ENCODE measurements at regions not wholly inside any gene's neighbourhood (a gene's known extent, or its start where the extent isn't known, plus 50 kb on each side); places are given as distances from the start of the nearest gene placed in this dataset.

DNA sequence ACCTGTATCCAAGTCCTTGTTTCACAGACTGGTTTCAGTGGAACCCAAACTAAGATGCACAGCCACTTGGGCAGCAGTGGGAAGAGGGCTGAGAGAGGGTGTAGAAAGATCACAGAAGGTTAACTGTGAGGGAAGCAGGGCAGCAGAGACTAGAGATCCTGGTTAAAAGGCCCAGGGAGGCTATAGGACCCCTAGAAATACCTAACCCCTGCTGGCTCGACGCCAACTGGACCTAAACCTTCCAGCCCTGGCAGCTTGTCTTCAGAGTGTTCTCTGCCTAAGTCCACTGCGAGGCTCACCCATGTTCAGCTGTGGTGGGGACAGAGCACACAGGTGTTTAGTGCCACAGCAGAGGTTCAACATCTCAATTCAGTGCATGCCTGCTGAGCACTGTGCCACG, 96.5 kb downstream of the ZNF621 start (continued):
- TF ChIP-seq, protein P1, sequence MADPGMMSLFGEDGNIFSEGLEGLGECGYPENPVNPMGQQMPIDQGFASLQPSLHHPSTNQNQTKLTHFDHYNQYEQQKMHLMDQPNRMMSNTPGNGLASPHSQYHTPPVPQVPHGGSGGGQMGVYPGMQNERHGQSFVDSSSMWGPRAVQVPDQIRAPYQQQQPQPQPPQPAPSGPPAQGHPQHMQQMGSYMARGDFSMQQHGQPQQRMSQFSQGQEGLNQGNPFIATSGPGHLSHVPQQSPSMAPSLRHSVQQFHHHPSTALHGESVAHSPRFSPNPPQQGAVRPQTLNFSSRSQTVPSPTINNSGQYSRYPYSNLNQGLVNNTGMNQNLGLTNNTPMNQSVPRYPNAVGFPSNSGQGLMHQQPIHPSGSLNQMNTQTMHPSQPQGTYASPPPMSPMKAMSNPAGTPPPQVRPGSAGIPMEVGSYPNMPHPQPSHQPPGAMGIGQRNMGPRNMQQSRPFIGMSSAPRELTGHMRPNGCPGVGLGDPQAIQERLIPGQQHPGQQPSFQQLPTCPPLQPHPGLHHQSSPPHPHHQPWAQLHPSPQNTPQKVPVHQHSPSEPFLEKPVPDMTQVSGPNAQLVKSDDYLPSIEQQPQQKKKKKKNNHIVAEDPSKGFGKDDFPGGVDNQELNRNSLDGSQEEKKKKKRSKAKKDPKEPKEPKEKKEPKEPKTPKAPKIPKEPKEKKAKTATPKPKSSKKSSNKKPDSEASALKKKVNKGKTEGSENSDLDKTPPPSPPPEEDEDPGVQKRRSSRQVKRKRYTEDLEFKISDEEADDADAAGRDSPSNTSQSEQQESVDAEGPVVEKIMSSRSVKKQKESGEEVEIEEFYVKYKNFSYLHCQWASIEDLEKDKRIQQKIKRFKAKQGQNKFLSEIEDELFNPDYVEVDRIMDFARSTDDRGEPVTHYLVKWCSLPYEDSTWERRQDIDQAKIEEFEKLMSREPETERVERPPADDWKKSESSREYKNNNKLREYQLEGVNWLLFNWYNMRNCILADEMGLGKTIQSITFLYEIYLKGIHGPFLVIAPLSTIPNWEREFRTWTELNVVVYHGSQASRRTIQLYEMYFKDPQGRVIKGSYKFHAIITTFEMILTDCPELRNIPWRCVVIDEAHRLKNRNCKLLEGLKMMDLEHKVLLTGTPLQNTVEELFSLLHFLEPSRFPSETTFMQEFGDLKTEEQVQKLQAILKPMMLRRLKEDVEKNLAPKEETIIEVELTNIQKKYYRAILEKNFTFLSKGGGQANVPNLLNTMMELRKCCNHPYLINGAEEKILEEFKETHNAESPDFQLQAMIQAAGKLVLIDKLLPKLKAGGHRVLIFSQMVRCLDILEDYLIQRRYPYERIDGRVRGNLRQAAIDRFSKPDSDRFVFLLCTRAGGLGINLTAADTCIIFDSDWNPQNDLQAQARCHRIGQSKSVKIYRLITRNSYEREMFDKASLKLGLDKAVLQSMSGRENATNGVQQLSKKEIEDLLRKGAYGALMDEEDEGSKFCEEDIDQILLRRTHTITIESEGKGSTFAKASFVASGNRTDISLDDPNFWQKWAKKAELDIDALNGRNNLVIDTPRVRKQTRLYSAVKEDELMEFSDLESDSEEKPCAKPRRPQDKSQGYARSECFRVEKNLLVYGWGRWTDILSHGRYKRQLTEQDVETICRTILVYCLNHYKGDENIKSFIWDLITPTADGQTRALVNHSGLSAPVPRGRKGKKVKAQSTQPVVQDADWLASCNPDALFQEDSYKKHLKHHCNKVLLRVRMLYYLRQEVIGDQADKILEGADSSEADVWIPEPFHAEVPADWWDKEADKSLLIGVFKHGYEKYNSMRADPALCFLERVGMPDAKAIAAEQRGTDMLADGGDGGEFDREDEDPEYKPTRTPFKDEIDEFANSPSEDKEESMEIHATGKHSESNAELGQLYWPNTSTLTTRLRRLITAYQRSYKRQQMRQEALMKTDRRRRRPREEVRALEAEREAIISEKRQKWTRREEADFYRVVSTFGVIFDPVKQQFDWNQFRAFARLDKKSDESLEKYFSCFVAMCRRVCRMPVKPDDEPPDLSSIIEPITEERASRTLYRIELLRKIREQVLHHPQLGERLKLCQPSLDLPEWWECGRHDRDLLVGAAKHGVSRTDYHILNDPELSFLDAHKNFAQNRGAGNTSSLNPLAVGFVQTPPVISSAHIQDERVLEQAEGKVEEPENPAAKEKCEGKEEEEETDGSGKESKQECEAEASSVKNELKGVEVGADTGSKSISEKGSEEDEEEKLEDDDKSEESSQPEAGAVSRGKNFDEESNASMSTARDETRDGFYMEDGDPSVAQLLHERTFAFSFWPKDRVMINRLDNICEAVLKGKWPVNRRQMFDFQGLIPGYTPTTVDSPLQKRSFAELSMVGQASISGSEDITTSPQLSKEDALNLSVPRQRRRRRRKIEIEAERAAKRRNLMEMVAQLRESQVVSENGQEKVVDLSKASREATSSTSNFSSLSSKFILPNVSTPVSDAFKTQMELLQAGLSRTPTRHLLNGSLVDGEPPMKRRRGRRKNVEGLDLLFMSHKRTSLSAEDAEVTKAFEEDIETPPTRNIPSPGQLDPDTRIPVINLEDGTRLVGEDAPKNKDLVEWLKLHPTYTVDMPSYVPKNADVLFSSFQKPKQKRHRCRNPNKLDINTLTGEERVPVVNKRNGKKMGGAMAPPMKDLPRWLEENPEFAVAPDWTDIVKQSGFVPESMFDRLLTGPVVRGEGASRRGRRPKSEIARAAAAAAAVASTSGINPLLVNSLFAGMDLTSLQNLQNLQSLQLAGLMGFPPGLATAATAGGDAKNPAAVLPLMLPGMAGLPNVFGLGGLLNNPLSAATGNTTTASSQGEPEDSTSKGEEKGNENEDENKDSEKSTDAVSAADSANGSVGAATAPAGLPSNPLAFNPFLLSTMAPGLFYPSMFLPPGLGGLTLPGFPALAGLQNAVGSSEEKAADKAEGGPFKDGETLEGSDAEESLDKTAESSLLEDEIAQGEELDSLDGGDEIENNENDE (IDR thresholded peaks at IDR 0.05; ENCODE audit: insufficient replicate concordance, low read length) = no peak
- no peak for TF ChIP-seq KDM5A (IDR thresholded peaks at IDR 0.05; ENCODE audit: low read length)
- TF ChIP-seq CHD2 (IDR thresholded peaks at IDR 0.05; ENCODE audit: low read length) = no peak
- TF ChIP-seq, protein P2, sequence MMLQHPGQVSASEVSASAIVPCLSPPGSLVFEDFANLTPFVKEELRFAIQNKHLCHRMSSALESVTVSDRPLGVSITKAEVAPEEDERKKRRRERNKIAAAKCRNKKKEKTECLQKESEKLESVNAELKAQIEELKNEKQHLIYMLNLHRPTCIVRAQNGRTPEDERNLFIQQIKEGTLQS (IDR thresholded peaks at IDR 0.05; ENCODE audit: insufficient read depth, low read depth, low read length) = no peak
- no peak for TF ChIP-seq GABPA (IDR thresholded peaks at IDR 0.05; ENCODE audit: borderline replicate concordance, insufficient read depth, low read length)
- no peak for TF ChIP-seq TAF1 (IDR thresholded peaks at IDR 0.05; ENCODE audit: low read depth, low read length)
- TF ChIP-seq HDAC2 (IDR thresholded peaks at IDR 0.05; ENCODE audit: borderline replicate concordance in 1 of 2, low read depth in 2 of 2, low read length in 2 of 2) = no peak
